Ammon's horn (tissue), 1 donor: ENCODE measurements at regions not wholly inside any gene's neighbourhood (a gene's known extent, or its start where the extent isn't known, plus 50 kb on each side); places are given as distances from the start of the nearest gene placed in this dataset.

ENCODE experiments used
- DNase-seq: peaks from one replicate; pipeline ENCODE4 v3.0.0-alpha.2; 2016; ENCODE audit warnings: low spot score

- no peak for DNase-seq
Measured at GRCh38 chr12:74482115-74482514, 55.5 kb upstream of the ATXN7L3B start.

GRCh38 chr12:74483057-74483456, 54.6 kb upstream of the ATXN7L3B start:
- no peak for DNase-seq
